ENCODE measurements at regions not wholly inside any gene's neighbourhood (a gene's known extent, or its start where the extent isn't known, plus 50 kb on each side); places are given as distances from the start of the nearest gene placed in this dataset.

DNA sequence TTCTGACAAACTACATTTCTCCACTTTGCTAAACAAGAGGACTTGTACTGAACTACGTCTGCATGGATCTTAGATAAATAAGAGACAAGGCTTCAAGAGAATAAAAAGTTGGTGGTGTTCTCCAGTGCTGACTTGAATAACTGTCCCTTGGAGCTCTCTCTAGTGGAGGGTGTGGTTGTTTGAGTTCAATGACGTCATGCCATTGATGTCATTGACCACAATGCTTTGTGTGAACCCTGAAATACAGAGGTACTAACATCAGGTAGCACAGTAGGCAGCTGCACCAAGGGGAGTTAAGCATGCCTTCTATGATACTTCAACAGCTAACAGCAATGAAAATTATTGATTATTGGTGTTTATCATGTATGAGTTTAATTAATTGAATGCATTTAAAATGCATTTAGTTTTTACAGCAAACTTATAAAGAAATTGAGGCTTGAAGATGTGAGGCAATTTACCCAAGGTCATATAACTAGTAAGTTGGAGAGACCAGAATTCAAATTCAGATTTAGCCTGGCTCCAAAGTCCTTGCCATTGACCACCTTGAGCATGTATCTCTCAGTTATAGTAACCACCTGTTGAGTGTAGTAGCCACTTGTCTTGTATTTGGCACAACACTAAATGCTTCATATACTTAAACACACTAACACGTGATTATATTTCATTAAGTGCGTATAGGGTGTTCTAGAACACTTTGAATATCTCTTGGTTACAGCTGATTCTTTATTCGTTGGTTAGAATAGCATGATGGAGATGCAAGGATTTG is 126.0 kb upstream of the ANKRD28 start:
- POLR2A ChIA-PET (ENCODE audit: unreplicated experiment): no interaction called here
- DNase-seq: peak; percentile 7

More for the DNA sequence above, 126.0 kb upstream of the ANKRD28 start:
- H3K9me1 ChIP-seq (ENCODE audit: insufficient read depth, low read length): no peaks in the 10 kb centered on the region
- no peak overlapping the region for H2AK9ac ChIP-seq (replicated peaks; ENCODE audit: low read depth, low read length, poor library complexity)
- H3K23ac ChIP-seq (ENCODE audit: low read depth, low read length): no peak overlapping the region
- no peak overlapping the region for H2BK120ac ChIP-seq (ENCODE audit: low read depth, low read length)
- intact Hi-C loops (cut with micrococcal nuclease) (no loop called here), dilution Hi-C loops (cut with HindIII; ENCODE audit: low sequenced_read_pairs, unreplicated experiment) (no loop called here), in situ Hi-C loops (cut with MboI; ENCODE audit: low sequenced_read_pairs) (no loop called here)
- no peak overlapping the region for H2BK15ac ChIP-seq (ENCODE audit: low read depth, low read length)
- no peak overlapping the region for H3K4ac ChIP-seq (ENCODE audit: low read depth, low read length)
- H3K56ac ChIP-seq (ENCODE audit: extremely low read depth, insufficient read depth, low read length): no peak overlapping the region
- H2BK20ac ChIP-seq (ENCODE audit: low read depth, low read length): no peak overlapping the region
- no peak overlapping the region for H3K14ac ChIP-seq (replicated peaks; ENCODE audit: low read depth, low read length)
- no peak overlapping the region for H3K4me2 ChIP-seq (ENCODE audit: low read depth, low read length)
- BruUV-seq (replicated peaks): no TSS peak
- H3K79me1 ChIP-seq (ENCODE audit: low read depth in 1 of 2, low read length in 2 of 2): no peaks in the 10 kb centered on the region
- no peak overlapping the region for H2BK5ac ChIP-seq (ENCODE audit: low read depth, low read length, poor library complexity, severe bottlenecking)
- TF ChIP-seq NFE2L2 (IDR thresholded peaks at IDR 0.05; ENCODE audit: low read depth, low read length): no peak
- TF ChIP-seq, protein P1, sequence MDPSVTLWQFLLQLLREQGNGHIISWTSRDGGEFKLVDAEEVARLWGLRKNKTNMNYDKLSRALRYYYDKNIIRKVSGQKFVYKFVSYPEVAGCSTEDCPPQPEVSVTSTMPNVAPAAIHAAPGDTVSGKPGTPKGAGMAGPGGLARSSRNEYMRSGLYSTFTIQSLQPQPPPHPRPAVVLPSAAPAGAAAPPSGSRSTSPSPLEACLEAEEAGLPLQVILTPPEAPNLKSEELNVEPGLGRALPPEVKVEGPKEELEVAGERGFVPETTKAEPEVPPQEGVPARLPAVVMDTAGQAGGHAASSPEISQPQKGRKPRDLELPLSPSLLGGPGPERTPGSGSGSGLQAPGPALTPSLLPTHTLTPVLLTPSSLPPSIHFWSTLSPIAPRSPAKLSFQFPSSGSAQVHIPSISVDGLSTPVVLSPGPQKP (IDR thresholded peaks at IDR 0.05; ENCODE audit: borderline replicate concordance, low read depth, low read length): no peak
- no peak for TF ChIP-seq CEBPB (IDR thresholded peaks at IDR 0.05; ENCODE audit: low read depth, low read length)
- TF ChIP-seq SMC3 (IDR thresholded peaks at IDR 0.05; ENCODE audit: low read depth, low read length): no peak
- no peak for TF ChIP-seq MXI1 (IDR thresholded peaks at IDR 0.05; ENCODE audit: borderline replicate concordance, low read depth, low read length)
- peaks cover 3% of the 10 kb centered on the region; the same call in 1 of the 2 replicates for H3K4me1 ChIP-seq (ENCODE audit: control insufficient read depth, insufficient read depth, low read length)
- no peak overlapping the region for H4K8ac ChIP-seq (ENCODE audit: low read depth in 2 of 2, low read length in 2 of 2)
- WGBS, 2 experiments (ENCODE audit: extremely low coverage in 2 of 2, insufficient read length in 1 of 2): no CpG with 5 or more reads among the region's 5 CpGs
- no peak overlapping the region for H4K5ac ChIP-seq (ENCODE audit: low read depth, low read length)
- H2AFZ ChIP-seq (replicated peaks; ENCODE audit: low read length, poor library complexity): no peak overlapping the region
- H3K4me3 ChIP-seq (ENCODE audit: insufficient read depth, low read depth, low read length): no peak overlapping the region
- no peak overlapping the region for H2AK5ac ChIP-seq (ENCODE audit: low read depth, low read length)
- peaks cover 7% of the 10 kb centered on the region; the same call in 1 of the 2 replicates for H3K27me3 ChIP-seq (ENCODE audit: control insufficient read depth, insufficient read depth, low read length)
- H3K9me3 ChIP-seq (ENCODE audit: control insufficient read depth, insufficient read depth, low read length): no peaks in the 10 kb centered on the region
- CTCF ChIA-PET: interaction anchor here (0.6 to 0.8 kb wide), 3 partner anchors 124 to 938 kb away, joined by 3 to 4 read pairs (median 3); no protein-coding TSS in a partner anchor
- H3K27ac ChIP-seq (ENCODE audit: insufficient read depth, low read length): no peak overlapping the region
- H3K18ac ChIP-seq (ENCODE audit: low read depth, low read length): no peak overlapping the region
- ATAC-seq (ENCODE audit: low read depth): no peak
- no peaks in the 10 kb centered on the region for H4K20me1 ChIP-seq (ENCODE audit: insufficient read depth, low read length)
- no peak overlapping the region for H4K91ac ChIP-seq (ENCODE audit: insufficient read depth, low read depth, low read length)
- no peaks in the 10 kb centered on the region for H3K36me3 ChIP-seq (ENCODE audit: control insufficient read depth, insufficient read depth, low read length)
- no peak overlapping the region for H3K9ac ChIP-seq (ENCODE audit: low read depth, low read length)

All from IMR-90 (cell line).